Upper lobe of right lung (tissue), 1 donor: ENCODE measurements at regions not wholly inside any gene's neighbourhood (a gene's known extent, or its start where the extent isn't known, plus 50 kb on each side); places are given as distances from the start of the nearest gene placed in this dataset.

Experiments
- ATAC-seq: fragments of 200-7000 bp; cut with Tn5 transposase; one replicate; pipeline ENCODE4 v1.9.1; 2020; ENCODE audit warnings: mild to moderate bottlenecking, moderate library complexity
- DNase-seq: peaks from one replicate; pipeline ENCODE4 v3.0.0-alpha.2; 2020
- H3K27ac ChIP-seq: fragments of 200-600 bp; one replicate; pipeline ENCODE4 v1.8.0; 2022
- H3K27me3 ChIP-seq: fragments of 200-600 bp; one replicate; pipeline ENCODE4 v1.8.0; 2022; ENCODE audit warnings: mild to moderate bottlenecking
- H3K36me3 ChIP-seq: fragments of 200-600 bp; one replicate; pipeline ENCODE4 v1.8.0; 2022
- H3K4me1 ChIP-seq: fragments of 200-600 bp; one replicate; pipeline ENCODE4 v1.8.0; 2022
- H3K4me3 ChIP-seq: fragments of 200-600 bp; one replicate; pipeline ENCODE4 v1.8.0; 2022; ENCODE audit warnings: mild to moderate bottlenecking
- H3K9me3 ChIP-seq: fragments of 200-600 bp; one replicate; pipeline ENCODE4 v1.8.0; 2022
- intact Hi-C: fragments of 100-400 bp; cut with DNase I; formaldehyde crosslinking; loops from one replicate; pipeline ENCODE4 v1.11.0; 2022
- TF ChIP-seq, protein P1 (sequence below): fragments of 200-600 bp; IDR thresholded peaks from one replicate; pipeline ENCODE4 v1.8.0; 2022; ENCODE audit warnings: antibody characterized with exemption
- donor health status: DM: no; HTN: yes; CAD: no; lungs with severe emphysema.

DNA sequence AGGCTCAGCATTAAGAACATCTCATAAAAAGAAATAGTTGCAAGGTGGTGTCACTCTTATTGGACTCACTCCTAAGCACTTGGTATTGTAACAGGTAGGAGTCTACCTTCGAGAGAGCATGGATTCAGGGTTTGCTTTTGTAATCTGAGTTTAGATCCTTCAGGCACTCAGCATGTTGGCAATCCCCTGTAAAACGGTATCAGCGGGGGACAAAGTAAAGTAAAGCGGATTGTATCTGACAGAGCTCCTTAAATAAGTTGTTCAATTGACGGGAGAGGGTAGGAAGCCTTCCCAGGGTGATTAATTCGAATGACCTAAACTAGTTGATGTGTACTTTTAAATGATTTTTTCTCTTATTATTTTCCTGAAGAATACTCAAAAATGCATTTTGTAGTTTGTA, 869.8 kb upstream of the EPHA7 start:
- no peak overlapping the region for H3K4me3 ChIP-seq
- ATAC-seq (no peak), DNase-seq (no peak)
- no peak overlapping the region for H3K27ac ChIP-seq
- no peaks in the 10 kb centered on the region for H3K9me3 ChIP-seq
- no peaks in the 10 kb centered on the region for H3K4me1 ChIP-seq
- intact Hi-C loops: no loop called here
- H3K36me3 ChIP-seq: no peaks in the 10 kb centered on the region
- H3K27me3 ChIP-seq: no peaks in the 10 kb centered on the region
- TF ChIP-seq, protein P1, sequence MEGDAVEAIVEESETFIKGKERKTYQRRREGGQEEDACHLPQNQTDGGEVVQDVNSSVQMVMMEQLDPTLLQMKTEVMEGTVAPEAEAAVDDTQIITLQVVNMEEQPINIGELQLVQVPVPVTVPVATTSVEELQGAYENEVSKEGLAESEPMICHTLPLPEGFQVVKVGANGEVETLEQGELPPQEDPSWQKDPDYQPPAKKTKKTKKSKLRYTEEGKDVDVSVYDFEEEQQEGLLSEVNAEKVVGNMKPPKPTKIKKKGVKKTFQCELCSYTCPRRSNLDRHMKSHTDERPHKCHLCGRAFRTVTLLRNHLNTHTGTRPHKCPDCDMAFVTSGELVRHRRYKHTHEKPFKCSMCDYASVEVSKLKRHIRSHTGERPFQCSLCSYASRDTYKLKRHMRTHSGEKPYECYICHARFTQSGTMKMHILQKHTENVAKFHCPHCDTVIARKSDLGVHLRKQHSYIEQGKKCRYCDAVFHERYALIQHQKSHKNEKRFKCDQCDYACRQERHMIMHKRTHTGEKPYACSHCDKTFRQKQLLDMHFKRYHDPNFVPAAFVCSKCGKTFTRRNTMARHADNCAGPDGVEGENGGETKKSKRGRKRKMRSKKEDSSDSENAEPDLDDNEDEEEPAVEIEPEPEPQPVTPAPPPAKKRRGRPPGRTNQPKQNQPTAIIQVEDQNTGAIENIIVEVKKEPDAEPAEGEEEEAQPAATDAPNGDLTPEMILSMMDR: no peak

DNA sequence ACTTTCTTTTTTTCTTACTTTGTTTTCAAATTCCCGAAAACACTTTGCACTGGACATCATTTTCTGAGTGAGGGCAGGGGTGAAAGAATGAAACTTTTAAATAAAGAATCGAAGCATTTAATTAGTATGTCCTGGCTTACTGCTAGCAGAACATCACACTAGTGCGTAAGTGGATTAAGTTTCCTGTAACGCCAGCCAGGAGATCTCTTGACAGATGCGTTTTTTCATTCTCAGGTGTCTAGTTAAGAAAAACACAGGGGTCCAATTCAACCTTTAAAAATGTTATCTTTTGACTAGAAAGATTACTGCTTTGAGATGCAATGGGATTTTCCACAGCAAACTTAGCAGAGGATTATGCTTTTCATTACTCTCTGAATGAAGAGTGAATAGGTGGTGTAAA, 858.8 kb upstream of the EPHA7 start:
- ATAC-seq: no peak

DNA sequence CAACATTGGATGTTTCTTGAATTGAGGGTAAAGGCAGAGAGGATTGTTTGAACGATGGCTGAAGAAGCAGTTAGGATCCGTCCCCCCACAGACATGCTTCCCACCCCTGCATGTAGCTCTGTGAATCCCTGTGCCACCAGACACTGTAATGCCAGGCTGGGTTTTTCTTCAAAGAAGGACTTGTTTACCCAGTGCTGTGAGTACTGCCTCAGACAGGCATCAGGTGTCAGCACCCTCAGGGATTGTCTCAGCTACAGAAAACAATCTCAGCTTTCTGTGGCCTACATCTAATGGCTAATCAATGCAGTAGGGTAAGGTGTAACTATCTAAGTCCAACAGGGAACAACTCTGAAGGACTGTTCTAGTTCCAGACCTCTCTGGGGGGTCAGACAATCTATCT, 853.0 kb upstream of the EPHA7 start:
- DNase-seq: no peak
- TF ChIP-seq, protein P1: no peak
- Histone ChIP-seq H3K27ac (no peak overlapping the region), H3K4me3 (no peak overlapping the region), H3K4me1 (no peaks in the 10 kb centered on the region), H3K36me3 (no peaks in the 10 kb centered on the region), H3K9me3 (no peaks in the 10 kb centered on the region), H3K27me3 (no peaks in the 10 kb centered on the region)
- intact Hi-C loops: no loop called here
- ATAC-seq: no peak

More for the DNA sequence above, 858.8 kb upstream of the EPHA7 start:
- H3K27me3 ChIP-seq: no peaks in the 10 kb centered on the region
- DNase-seq: no peak
- TF ChIP-seq, protein P1: no peak
- no peak overlapping the region for H3K4me3 ChIP-seq
- no peak overlapping the region for H3K27ac ChIP-seq
- H3K4me1 ChIP-seq: no peaks in the 10 kb centered on the region
- intact Hi-C loops: no loop called here
- H3K9me3 ChIP-seq: no peaks in the 10 kb centered on the region
- H3K36me3 ChIP-seq: no peaks in the 10 kb centered on the region

DNA sequence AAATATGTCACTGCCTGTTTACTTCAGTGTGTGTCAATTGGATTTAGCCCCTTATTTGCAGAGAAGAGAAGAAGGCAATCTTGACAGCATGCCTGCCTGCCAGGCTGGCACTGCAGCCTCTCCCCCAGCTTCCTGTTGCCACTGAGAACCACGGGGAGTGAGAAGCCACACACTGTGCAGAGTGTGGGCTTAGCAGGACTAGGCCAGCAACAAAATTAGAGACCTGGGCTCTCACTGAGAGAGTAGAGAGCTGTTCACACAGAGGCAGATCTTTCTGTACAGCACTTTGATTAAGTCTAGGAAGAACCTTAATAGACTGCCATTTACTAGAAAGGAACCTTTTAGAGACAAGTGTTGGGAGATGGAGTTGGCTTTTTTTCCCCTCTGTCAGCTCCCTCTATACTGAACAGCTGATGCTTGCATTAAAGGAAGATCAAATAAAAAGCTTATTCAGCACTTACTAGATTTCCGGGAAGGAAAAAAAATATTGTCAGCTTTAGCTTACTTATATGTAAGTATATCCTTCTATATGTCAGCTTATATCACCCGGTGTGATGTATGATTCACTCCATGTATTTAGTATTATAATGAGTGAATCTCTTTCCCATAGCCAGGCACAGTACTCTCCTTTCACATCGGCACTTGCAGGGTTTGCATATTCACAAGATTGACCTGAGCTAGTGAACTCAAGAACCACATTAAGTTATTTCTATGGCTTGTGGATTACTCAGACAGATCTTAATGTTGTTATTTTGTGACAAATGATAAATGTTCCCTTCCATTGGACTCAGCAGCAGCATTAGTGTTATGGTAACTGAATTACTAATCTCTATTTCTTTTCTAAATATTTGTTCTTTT, 851.0 kb upstream of the EPHA7 start:
- H3K36me3 ChIP-seq: no peaks in the 10 kb centered on the region
- H3K4me3 ChIP-seq: no peak overlapping the region
- no peak for ATAC-seq
- H3K4me1 ChIP-seq: no peaks in the 10 kb centered on the region
- H3K27ac ChIP-seq: no peak overlapping the region
- no peaks in the 10 kb centered on the region for H3K9me3 ChIP-seq
- intact Hi-C loops: no loop called here
- TF ChIP-seq, protein P1: no peak
- no peak for DNase-seq
- no peaks in the 10 kb centered on the region for H3K27me3 ChIP-seq

DNA sequence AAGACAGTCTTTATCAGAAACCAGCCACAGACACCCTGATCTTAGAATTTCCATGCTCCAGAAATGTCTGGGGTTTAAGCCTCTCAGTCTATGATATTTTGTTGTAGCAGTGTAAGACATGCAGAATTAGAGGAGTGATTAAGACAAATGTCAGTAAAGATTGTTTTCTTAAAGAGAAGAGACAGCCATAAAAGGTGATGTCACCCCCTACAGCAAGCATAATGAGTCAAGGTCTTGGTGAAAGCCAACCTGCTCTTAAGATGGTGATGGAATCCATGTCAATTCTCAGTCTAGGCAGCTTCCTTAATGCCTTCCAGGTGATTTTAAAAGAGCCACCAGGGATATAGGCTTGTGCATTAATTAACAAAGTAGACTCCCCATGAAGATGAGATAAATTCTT, 849.9 kb upstream of the EPHA7 start:
- DNase-seq (no peak), ATAC-seq (no peak)
- Histone ChIP-seq H3K27ac (no peak overlapping the region), H3K36me3 (no peaks in the 10 kb centered on the region), H3K27me3 (no peaks in the 10 kb centered on the region), H3K4me1 (no peaks in the 10 kb centered on the region), H3K4me3 (no peak overlapping the region), H3K9me3 (no peaks in the 10 kb centered on the region)
- intact Hi-C loops: no loop called here
- TF ChIP-seq, protein P1: no peak

DNA sequence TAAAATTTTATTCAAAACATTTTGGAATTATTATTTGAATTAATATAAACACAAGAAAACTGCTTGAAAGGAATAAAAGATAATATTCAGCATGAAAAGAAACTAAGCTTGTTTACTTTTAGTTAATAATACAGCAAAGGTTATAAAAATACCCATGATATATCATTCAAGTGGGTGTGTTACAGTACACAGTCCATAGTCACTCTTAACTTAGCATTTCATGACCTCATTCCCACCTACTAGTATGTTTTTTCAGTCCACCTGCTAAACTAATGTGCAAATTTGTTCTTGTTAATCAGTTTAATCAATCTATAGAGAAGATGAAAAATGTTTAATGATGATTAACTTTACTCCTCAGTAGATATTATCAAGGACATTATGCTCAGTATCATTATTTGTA, 841.4 kb upstream of the EPHA7 start:
- intact Hi-C loops: no loop called here
- TF ChIP-seq, protein P1: no peak
- H3K27me3 ChIP-seq: no peaks in the 10 kb centered on the region
- no peaks in the 10 kb centered on the region for H3K9me3 ChIP-seq
- no peak overlapping the region for H3K4me3 ChIP-seq
- no peak overlapping the region for H3K27ac ChIP-seq
- H3K36me3 ChIP-seq: no peaks in the 10 kb centered on the region
- ATAC-seq: no peak
- H3K4me1 ChIP-seq: no peaks in the 10 kb centered on the region
- DNase-seq: no peak
